Esophagus squamous epithelium (tissue), 5 donors: ENCODE measurements at regions not wholly inside any gene's neighbourhood (a gene's known extent, or its start where the extent isn't known, plus 50 kb on each side); places are given as distances from the start of the nearest gene placed in this dataset.

Experiments used
- DNase-seq: peaks from one replicate; lab custom pipeline; 2025; lab: John Stamatoyannopoulos, UW
- H3K27ac ChIP-seq, 4 donors: fragments of 200-600 bp; sonication (generic); one replicate each; pipeline ENCODE4 v1.5.1; 2016 to 2019; ENCODE audit warnings: mild to moderate bottlenecking in 1 of 4
- H3K27me3 ChIP-seq, 4 donors: fragments of 200-600 bp; sonication (generic); 1 replicate in 3 of 4; 2 replicates in 1 of 4; pipeline versions ENCODE4 v1.5.1 to v1.6.0; 2017 to 2021; ENCODE audit warnings: antibody characterized with exemption in 1 of 4
- H3K36me3 ChIP-seq, 3 donors: fragments of 200-600 bp; sonication (generic); one replicate each; pipeline ENCODE4 v1.5.1; 2016 to 2019
- H3K4me1 ChIP-seq, 3 donors: fragments of 200-600 bp; sonication (generic); one replicate each; pipeline ENCODE4 v1.5.1; 2017 to 2019
- H3K4me3 ChIP-seq, 4 donors: fragments of 200-600 bp; sonication (generic); 1 replicate in 3 of 4; 2 replicates in 1 of 4; pipeline ENCODE4 v1.5.1; 2016 to 2019; ENCODE audit warnings: mild to moderate bottlenecking in 2 of 4, moderate library complexity in 1 of 4
- H3K9me3 ChIP-seq, 3 donors: fragments of 200-600 bp; sonication (generic); one replicate each; pipeline ENCODE4 v1.5.1; 2016 to 2019
- CTCF ChIP-seq, 6 experiments: fragments of 450-650 bp in 4 of 6; fragments of 200-600 bp in 2 of 6; sonication (generic) in 2 of 6; IDR thresholded peaks; one replicate each; pipeline ENCODE4 v1.5.1; 2016 to 2019; ENCODE audit warnings: antibody characterized with exemption in 6 of 6, mild to moderate bottlenecking in 4 of 6, moderate library complexity in 4 of 6
- POLR2A ChIP-seq, 4 donors: fragments of 450-650 bp; IDR thresholded peaks; one replicate each; pipeline ENCODE4 v1.6.1; 2017; ENCODE audit warnings: antibody characterized with exemption in 4 of 4, mild to moderate bottlenecking in 4 of 4, moderate library complexity in 3 of 4
- WGBS, 2 donors: methylation state at CpG; one replicate each; pipeline ENCODE4 v1.1.5; 2018; 5-methylcytosine and 5-hydroxymethylcytosine counted together
- intact Hi-C: fragments of 100-400 bp; cut with DNase I; formaldehyde crosslinking; loops from one replicate; pipeline ENCODE4 v1.15.0; 2022
- donor health status: DM: yes; HTN: yes; CAD: no.

- 34 to 67% methylated on average over 2 of the region's 2 CpGs for WGBS, 2 donors
- no peak for TF ChIP-seq POLR2A (IDR thresholded peaks at IDR 0.05)
- TF ChIP-seq CTCF (IDR thresholded peaks at IDR 0.05), result no peak
- peaks cover 0 to 28% (median 0%) of the 10 kb centered on the region in 3 donors for H3K9me3 ChIP-seq
- DNase-seq, result no peak
- H3K27me3 ChIP-seq, result no peaks in the 10 kb centered on the region
- no peaks in the 10 kb centered on the region for H3K4me1 ChIP-seq
- no peaks in the 10 kb centered on the region for H3K36me3 ChIP-seq
- no peak overlapping the region for H3K4me3 ChIP-seq
- intact Hi-C loops, result no loop called here
- H3K27ac ChIP-seq, result no peak overlapping the region
Observed at GRCh38 chr2:211026109-211026508, 469.7 kb downstream of the CPS1 start.

GRCh38 chr2:211027976-211028375 is 471.6 kb downstream of the CPS1 start:
- no peak for DNase-seq

GRCh38 chr2:211033765-211034164 is 477.4 kb downstream of the CPS1 start:
- Histone ChIP-seq H3K9me3 (no peaks in the 10 kb centered on the region), H3K4me3 (no peak overlapping the region), H3K27ac (no peak overlapping the region), H3K4me1 (no peaks in the 10 kb centered on the region), H3K27me3 (no peaks in the 10 kb centered on the region), H3K36me3 (no peaks in the 10 kb centered on the region)
- WGBS, 2 donors, result 49 to 67% methylated on average over 2 of the region's 2 CpGs
- DNase-seq, result no peak
- TF ChIP-seq CTCF (IDR thresholded peaks at IDR 0.05) (no peak), POLR2A (IDR thresholded peaks at IDR 0.05) (no peak)
- intact Hi-C loops, result no loop called here

More at GRCh38 chr2:211027976-211028375, 471.6 kb downstream of the CPS1 start:
- no peak overlapping the region for H3K4me3 ChIP-seq
- TF ChIP-seq CTCF (IDR thresholded peaks at IDR 0.05) (no peak), POLR2A (IDR thresholded peaks at IDR 0.05) (no peak)
- intact Hi-C loops, result no loop called here
- H3K27me3 ChIP-seq, result no peaks in the 10 kb centered on the region
- H3K36me3 ChIP-seq, result no peaks in the 10 kb centered on the region
- no peaks in the 10 kb centered on the region for H3K4me1 ChIP-seq
- no peak overlapping the region for H3K27ac ChIP-seq
- H3K9me3 ChIP-seq, result peaks cover 0 to 28% (median 0%) of the 10 kb centered on the region in 3 donors

GRCh38 chr2:211035548-211036185 is 479.3 kb downstream of the CPS1 start:
- Histone ChIP-seq H3K4me3 (no peak overlapping the region), H3K27ac (no peak overlapping the region), H3K36me3 (no peaks in the 10 kb centered on the region), H3K9me3 (no peaks in the 10 kb centered on the region), H3K27me3 (no peaks in the 10 kb centered on the region), H3K4me1 (no peaks in the 10 kb centered on the region)
- no peak for DNase-seq
- intact Hi-C loops, result no loop called here
- TF ChIP-seq POLR2A (IDR thresholded peaks at IDR 0.05) (no peak), CTCF (IDR thresholded peaks at IDR 0.05) (peak in 3 of 6 experiments; percentile 24 to 37 (median 24))
- 47 to 49% methylated on average over 4 of the region's 4 CpGs for WGBS, 2 donors

GRCh38 chr2:211045025-211045424 is 488.6 kb downstream of the CPS1 start:
- H3K27me3 ChIP-seq, result no peaks in the 10 kb centered on the region
- DNase-seq, result no peak
- no peak overlapping the region for H3K27ac ChIP-seq
- no peaks in the 10 kb centered on the region for H3K4me1 ChIP-seq
- intact Hi-C loops, result no loop called here
- 51 to 58% methylated on average over 2 of the region's 2 CpGs for WGBS, 2 donors
- no peaks in the 10 kb centered on the region for H3K9me3 ChIP-seq
- H3K36me3 ChIP-seq, result no peaks in the 10 kb centered on the region
- no peak for TF ChIP-seq POLR2A (IDR thresholded peaks at IDR 0.05)
- no peak for TF ChIP-seq CTCF (IDR thresholded peaks at IDR 0.05)
- no peak overlapping the region for H3K4me3 ChIP-seq
